ENCODE measurements at regions not wholly inside any gene's neighbourhood (a gene's known extent, or its start where the extent isn't known, plus 50 kb on each side); places are given as distances from the start of the nearest gene placed in this dataset.

- TF ChIP-seq, protein P1, sequence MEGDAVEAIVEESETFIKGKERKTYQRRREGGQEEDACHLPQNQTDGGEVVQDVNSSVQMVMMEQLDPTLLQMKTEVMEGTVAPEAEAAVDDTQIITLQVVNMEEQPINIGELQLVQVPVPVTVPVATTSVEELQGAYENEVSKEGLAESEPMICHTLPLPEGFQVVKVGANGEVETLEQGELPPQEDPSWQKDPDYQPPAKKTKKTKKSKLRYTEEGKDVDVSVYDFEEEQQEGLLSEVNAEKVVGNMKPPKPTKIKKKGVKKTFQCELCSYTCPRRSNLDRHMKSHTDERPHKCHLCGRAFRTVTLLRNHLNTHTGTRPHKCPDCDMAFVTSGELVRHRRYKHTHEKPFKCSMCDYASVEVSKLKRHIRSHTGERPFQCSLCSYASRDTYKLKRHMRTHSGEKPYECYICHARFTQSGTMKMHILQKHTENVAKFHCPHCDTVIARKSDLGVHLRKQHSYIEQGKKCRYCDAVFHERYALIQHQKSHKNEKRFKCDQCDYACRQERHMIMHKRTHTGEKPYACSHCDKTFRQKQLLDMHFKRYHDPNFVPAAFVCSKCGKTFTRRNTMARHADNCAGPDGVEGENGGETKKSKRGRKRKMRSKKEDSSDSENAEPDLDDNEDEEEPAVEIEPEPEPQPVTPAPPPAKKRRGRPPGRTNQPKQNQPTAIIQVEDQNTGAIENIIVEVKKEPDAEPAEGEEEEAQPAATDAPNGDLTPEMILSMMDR (IDR thresholded peaks at IDR 0.05): no peak
- TF ChIP-seq EZH2 (IDR thresholded peaks at IDR 0.05; ENCODE audit: borderline replicate concordance, insufficient read depth, low read depth, low read length, poor library complexity, severe bottlenecking): no peak
Measured at GRCh38 chr5:163619273-163619934, 114.0 kb downstream of the MAT2B start.
